ENCODE measurements at regions not wholly inside any gene's neighbourhood (a gene's known extent, or its start where the extent isn't known, plus 50 kb on each side); places are given as distances from the start of the nearest gene placed in this dataset.

DNA sequence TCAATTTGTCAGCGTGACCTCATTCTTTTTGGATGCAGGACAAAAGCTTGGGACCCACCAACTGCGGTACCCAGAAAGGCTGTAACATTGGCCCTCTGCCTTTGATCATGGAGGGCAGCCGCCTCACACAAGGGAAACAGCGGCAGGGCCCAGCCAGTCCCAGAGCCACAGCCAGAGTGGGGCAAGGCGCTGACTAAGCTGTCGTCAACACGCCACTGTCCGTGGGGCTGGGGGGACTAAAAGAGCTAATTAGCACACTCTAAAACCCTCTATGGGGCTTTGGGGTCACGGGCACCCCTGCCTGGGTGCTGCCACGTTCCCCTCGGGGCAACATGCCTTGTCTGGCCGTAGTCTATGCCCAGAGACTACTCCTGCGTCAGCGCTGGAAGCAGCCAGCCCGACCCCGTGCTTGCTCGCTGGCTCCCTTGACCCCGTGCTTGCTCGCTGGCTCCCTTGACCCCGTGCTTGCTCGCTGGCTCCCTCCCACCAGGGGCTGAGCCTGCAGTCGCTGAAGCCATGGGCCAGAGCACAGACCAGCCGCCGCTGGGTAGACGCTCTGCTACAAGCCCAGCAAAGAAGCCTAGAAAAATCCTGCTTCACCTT is 598.4 kb downstream of the MBD2 start:
- TF ChIP-seq, protein P1, sequence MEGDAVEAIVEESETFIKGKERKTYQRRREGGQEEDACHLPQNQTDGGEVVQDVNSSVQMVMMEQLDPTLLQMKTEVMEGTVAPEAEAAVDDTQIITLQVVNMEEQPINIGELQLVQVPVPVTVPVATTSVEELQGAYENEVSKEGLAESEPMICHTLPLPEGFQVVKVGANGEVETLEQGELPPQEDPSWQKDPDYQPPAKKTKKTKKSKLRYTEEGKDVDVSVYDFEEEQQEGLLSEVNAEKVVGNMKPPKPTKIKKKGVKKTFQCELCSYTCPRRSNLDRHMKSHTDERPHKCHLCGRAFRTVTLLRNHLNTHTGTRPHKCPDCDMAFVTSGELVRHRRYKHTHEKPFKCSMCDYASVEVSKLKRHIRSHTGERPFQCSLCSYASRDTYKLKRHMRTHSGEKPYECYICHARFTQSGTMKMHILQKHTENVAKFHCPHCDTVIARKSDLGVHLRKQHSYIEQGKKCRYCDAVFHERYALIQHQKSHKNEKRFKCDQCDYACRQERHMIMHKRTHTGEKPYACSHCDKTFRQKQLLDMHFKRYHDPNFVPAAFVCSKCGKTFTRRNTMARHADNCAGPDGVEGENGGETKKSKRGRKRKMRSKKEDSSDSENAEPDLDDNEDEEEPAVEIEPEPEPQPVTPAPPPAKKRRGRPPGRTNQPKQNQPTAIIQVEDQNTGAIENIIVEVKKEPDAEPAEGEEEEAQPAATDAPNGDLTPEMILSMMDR (IDR thresholded peaks at IDR 0.05; ENCODE audit: insufficient read depth, low read length, poor library complexity, severe bottlenecking), result no peak
- TF ChIP-seq EZH2phosphoT487 (conservative IDR thresholded peaks at IDR 0.05; ENCODE audit: low read length), result no peak

All from SU-DHL-6 (cell line).